HG02938 (cell line): ENCODE measurements at regions not wholly inside any gene's neighbourhood (a gene's known extent, or its start where the extent isn't known, plus 50 kb on each side); places are given as distances from the start of the nearest gene placed in this dataset.
"Not testable (repeated sequence)": the region's sequence is repeated elsewhere in the genome, so short reads cannot be mapped to it uniquely, and the experiment has no call there.

Source experiments
- ATAC-seq: cut with Tn5 transposase; IDR thresholded peaks from one replicate; pipeline ENCODE4 v1.9.1; 2021; ENCODE audit warnings: mild to moderate bottlenecking, moderate library complexity; ENCODE audit not compliant: unreplicated experiment

- ATAC-seq = no peak
Measured at GRCh38 chr10:4643471-4643870, 182.5 kb upstream of the AKR1E2 start.

GRCh38 chr10:4639960-4640359 lies 186.0 kb upstream of the AKR1E2 start:
- ATAC-seq = no peak

GRCh38 chr10:4638099-4638498 lies 187.9 kb upstream of the AKR1E2 start:
- ATAC-seq = no peak

- ATAC-seq = no peak
Measured at GRCh38 chr10:4637657-4638056, 188.3 kb upstream of the AKR1E2 start.

GRCh38 chr10:4635883-4636282 lies 190.1 kb upstream of the AKR1E2 start:
- ATAC-seq = no peak

GRCh38 chr10:4635388-4635787 lies 190.6 kb upstream of the AKR1E2 start:
- ATAC-seq = no peak

- no peak for ATAC-seq
Measured at GRCh38 chr10:4633776-4634175, 192.2 kb upstream of the AKR1E2 start.

- no peak for ATAC-seq
Measured at GRCh38 chr10:4633186-4633585, 192.8 kb upstream of the AKR1E2 start.

GRCh38 chr10:4632757-4633156 lies 193.2 kb upstream of the AKR1E2 start:
- ATAC-seq = no peak

- ATAC-seq = no peak
Measured at GRCh38 chr10:4626919-4627318, 199.1 kb upstream of the AKR1E2 start.

- ATAC-seq = no peak
Measured at GRCh38 chr10:4623757-4624420, 202.1 kb upstream of the AKR1E2 start.

GRCh38 chr10:4623200-4623599 lies 202.8 kb upstream of the AKR1E2 start:
- no peak for ATAC-seq

- ATAC-seq = no peak
Measured at GRCh38 chr10:4622384-4622783, 203.6 kb upstream of the AKR1E2 start.

GRCh38 chr10:4617589-4617988 lies 208.4 kb upstream of the AKR1E2 start:
- no peak for ATAC-seq

GRCh38 chr10:4615042-4615441 lies 211.0 kb upstream of the AKR1E2 start:
- no peak for ATAC-seq

- no peak for ATAC-seq
Measured at GRCh38 chr10:4609251-4609650, 216.8 kb upstream of the AKR1E2 start.

- no peak for ATAC-seq
Measured at GRCh38 chr10:4607681-4608080, 218.3 kb upstream of the AKR1E2 start.

GRCh38 chr10:4606856-4607636 lies 219.0 kb upstream of the AKR1E2 start:
- ATAC-seq = no peak

GRCh38 chr10:4602764-4603491 lies 223.1 kb upstream of the AKR1E2 start:
- ATAC-seq = no peak

- no peak for ATAC-seq
Measured at GRCh38 chr10:4599471-4599870, 226.5 kb upstream of the AKR1E2 start.

GRCh38 chr10:4597898-4598297 lies 228.1 kb upstream of the AKR1E2 start:
- ATAC-seq = not testable (repeated sequence)

- ATAC-seq = no peak
Measured at GRCh38 chr10:4596951-4597350, 229.1 kb upstream of the AKR1E2 start.
